ENCODE measurements at regions not wholly inside any gene's neighbourhood (a gene's known extent, or its start where the extent isn't known, plus 50 kb on each side); places are given as distances from the start of the nearest gene placed in this dataset.

DNA sequence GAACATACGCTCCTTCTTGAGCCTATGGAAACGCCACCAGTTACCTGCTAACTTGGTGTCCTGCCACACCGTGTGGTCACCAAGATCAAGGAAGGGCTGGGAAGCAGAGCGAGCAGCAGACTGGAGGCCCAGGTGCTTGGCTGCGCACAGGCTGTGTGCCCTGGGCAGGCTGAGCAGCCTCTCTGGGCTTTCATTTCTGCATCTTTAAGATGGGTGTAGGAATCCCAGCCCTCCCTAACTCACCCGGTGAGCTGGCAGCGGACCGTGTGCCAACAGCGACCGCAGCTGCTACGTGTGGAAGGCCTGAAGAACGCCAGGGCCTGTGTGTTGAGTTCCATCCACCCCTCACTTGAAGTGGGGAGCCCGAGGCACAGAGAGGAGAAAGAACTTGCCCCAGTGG lies 80.0 kb downstream of the IRF8 start:
- Histone ChIP-seq H3K4me1 (peaks cover 0 to 33% (median 14%) of the 10 kb centered on the region in 4 donors), H3K27me3 (no peaks in the 10 kb centered on the region), H3K27ac (peak overlapping the region in 1 of 4 donors; percentile 16), H3K4me3 (no peak overlapping the region), H3K36me3 (no peaks in the 10 kb centered on the region), H3K9me3 (no peaks in the 10 kb centered on the region)
- TF ChIP-seq, protein P1, sequence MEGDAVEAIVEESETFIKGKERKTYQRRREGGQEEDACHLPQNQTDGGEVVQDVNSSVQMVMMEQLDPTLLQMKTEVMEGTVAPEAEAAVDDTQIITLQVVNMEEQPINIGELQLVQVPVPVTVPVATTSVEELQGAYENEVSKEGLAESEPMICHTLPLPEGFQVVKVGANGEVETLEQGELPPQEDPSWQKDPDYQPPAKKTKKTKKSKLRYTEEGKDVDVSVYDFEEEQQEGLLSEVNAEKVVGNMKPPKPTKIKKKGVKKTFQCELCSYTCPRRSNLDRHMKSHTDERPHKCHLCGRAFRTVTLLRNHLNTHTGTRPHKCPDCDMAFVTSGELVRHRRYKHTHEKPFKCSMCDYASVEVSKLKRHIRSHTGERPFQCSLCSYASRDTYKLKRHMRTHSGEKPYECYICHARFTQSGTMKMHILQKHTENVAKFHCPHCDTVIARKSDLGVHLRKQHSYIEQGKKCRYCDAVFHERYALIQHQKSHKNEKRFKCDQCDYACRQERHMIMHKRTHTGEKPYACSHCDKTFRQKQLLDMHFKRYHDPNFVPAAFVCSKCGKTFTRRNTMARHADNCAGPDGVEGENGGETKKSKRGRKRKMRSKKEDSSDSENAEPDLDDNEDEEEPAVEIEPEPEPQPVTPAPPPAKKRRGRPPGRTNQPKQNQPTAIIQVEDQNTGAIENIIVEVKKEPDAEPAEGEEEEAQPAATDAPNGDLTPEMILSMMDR (IDR thresholded peaks at IDR 0.05) = no peak
- TF ChIP-seq POLR2A (IDR thresholded peaks at IDR 0.05) (no peak), EP300 (IDR thresholded peaks at IDR 0.05) (no peak)
- 86 to 96% methylated on average over 11 to 13 of the region's 13 CpGs for WGBS, 2 donors
- DNase-seq (ENCODE audit: low spot score in 2 of 2) = no peak

DNA sequence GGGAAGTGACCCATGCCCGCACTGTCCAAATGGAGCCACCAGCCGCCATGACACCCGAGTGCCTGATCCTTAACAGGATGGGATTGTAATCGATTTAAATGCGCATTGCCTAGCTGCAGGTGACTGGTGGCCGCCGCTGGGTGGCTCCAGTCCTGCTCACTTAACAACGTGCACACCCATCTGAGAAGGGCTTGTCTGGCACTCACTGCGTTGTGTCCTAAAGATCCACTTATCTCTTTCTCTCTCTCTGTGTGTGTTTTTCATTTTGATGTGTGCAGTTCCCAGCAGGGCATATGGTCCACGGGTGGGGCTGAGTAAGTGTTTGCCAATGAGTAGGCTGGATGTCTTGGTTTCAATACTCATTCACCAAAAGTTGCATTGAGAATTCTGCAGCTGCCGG lies 80.6 kb downstream of the IRF8 start:
- no peak for DNase-seq (ENCODE audit: low spot score in 2 of 2)
- Histone ChIP-seq H3K4me3 (no peak overlapping the region), H3K9me3 (no peaks in the 10 kb centered on the region), H3K4me1 (peaks cover 0 to 30% (median 17%) of the 10 kb centered on the region in 4 donors), H3K27me3 (no peaks in the 10 kb centered on the region), H3K27ac (no peak overlapping the region), H3K36me3 (no peaks in the 10 kb centered on the region)
- no peak for TF ChIP-seq POLR2A (IDR thresholded peaks at IDR 0.05)
- TF ChIP-seq EP300 (IDR thresholded peaks at IDR 0.05) = no peak
- TF ChIP-seq, protein P1 (IDR thresholded peaks at IDR 0.05) = no peak
- 86 to 88% methylated on average over 11 of the region's 11 CpGs for WGBS, 2 donors

DNA sequence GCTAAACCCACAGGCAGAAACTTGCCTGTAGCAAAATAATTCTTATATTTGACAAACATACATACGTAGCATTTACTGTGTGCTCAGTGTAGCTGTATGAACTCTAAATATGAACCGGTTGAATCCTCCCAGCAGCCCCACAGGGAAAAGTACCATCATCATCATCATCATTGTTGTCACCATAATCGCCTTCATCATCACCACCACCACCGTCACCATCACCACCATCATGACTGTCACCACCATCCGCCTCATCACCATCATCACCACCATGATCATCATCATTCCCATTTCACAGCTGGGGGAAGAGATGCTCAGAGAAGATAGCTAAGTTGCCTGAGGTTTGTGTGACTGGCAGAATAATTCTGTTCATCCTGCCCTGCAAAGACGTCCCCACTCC lies 81.7 kb downstream of the IRF8 start:
- H3K36me3 ChIP-seq = no peaks in the 10 kb centered on the region
- H3K27ac ChIP-seq = no peak overlapping the region
- TF ChIP-seq POLR2A (IDR thresholded peaks at IDR 0.05) (no peak), EP300 (IDR thresholded peaks at IDR 0.05) (no peak)
- TF ChIP-seq, protein P1 (IDR thresholded peaks at IDR 0.05) = no peak
- no peak for DNase-seq (ENCODE audit: low spot score in 2 of 2)
- peaks cover 0 to 35% (median 18%) of the 10 kb centered on the region in 4 donors for H3K4me1 ChIP-seq
- H3K9me3 ChIP-seq = no peaks in the 10 kb centered on the region
- H3K27me3 ChIP-seq = no peaks in the 10 kb centered on the region
- 93 to 96% methylated on average over 6 of the region's 6 CpGs for WGBS, 2 donors
- no peak overlapping the region for H3K4me3 ChIP-seq

DNA sequence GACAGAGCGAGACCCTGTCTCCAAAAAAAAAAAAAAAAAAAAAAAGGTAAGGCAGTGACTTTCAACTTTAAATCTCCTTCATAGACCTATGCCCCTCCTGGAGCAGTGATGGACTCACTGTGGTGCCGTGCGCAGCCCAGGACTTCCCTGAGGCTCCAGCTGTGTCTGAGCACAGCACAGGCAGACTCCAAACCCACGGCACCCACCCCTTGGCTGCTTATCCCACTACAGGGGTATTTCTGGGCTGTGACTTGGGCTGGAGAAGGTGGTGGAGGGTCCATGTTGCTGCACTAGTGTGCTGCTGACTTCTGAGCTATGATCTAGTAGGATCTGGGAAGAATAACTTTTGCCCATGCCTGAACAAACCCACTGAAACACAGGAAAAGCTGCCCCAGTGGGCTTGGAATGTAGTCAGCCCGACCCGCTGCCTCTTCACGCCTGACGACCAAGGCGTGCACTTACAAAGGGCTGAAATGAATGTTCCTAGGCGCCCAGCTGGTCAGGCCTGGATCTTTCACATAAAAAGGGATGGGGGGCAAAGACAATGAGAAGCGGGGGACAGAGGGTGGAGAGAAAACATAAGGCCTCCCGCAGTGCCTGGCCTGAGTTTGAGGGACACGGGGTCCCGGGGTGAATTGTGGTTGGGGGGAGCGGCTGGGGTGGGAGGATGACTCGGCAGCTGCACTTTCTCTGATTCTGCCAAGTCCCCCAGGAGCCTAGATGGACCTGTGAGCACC lies 83.0 kb downstream of the IRF8 start:
- TF ChIP-seq, protein P1 (IDR thresholded peaks at IDR 0.05) = no peak
- no peak for TF ChIP-seq POLR2A (IDR thresholded peaks at IDR 0.05)
- no peak for TF ChIP-seq EP300 (IDR thresholded peaks at IDR 0.05)
- Histone ChIP-seq H3K27ac (peak overlapping the region in 1 of 4 donors; percentile 43), H3K4me1 (peaks cover 0 to 41% (median 18%) of the 10 kb centered on the region in 4 donors), H3K4me3 (no peak overlapping the region), H3K36me3 (no peaks in the 10 kb centered on the region), H3K9me3 (no peaks in the 10 kb centered on the region), H3K27me3 (no peaks in the 10 kb centered on the region)
- WGBS, 2 donors = 67 to 72% methylated on average over 16 of the region's 16 CpGs
- no peak for DNase-seq (ENCODE audit: low spot score in 2 of 2)

DNA sequence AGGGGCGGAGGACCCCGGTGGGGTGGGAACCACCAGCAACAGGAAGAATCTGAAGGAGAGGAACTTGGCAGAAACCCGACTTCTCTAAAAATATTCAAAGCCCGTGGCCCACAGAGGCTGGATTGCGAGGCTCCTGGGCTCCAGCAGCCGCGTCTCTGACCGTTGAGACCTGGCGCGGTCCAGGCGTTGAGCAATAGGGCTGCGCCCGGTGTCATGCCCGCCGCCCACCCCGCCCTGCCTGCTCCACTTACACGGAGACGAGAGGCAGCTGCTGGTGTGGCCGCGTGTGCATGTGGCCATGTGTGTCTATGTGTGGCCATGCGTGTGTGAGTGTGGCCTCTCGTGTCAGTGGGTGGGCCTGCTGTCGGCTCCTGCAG lies 83.6 kb downstream of the IRF8 start:
- TF ChIP-seq POLR2A (IDR thresholded peaks at IDR 0.05) (no peak), EP300 (IDR thresholded peaks at IDR 0.05) (peak in 1 of 2 donors; percentile 40)
- WGBS, 2 donors = 59 to 66% methylated on average over 22 to 23 of the region's 23 CpGs
- Histone ChIP-seq H3K36me3 (no peaks in the 10 kb centered on the region), H3K9me3 (no peaks in the 10 kb centered on the region), H3K4me3 (no peak overlapping the region), H3K27ac (peak overlapping the region in 1 of 4 donors; percentile 43), H3K27me3 (no peaks in the 10 kb centered on the region), H3K4me1 (peaks cover 0 to 47% (median 18%) of the 10 kb centered on the region in 4 donors)
- DNase-seq (ENCODE audit: low spot score in 2 of 2) = peak in 1 of 2 donors; percentile 26

All from tibial nerve (tissue), 4 donors.